CD4-positive, alpha-beta T cell (primary cell): ENCODE measurements at regions not wholly inside any gene's neighbourhood (a gene's known extent, or its start where the extent isn't known, plus 50 kb on each side); places are given as distances from the start of the nearest gene placed in this dataset.

Experiments
- ATAC-seq: fragments of 200-7000 bp; cut with Tn5 transposase; one replicate; pipeline ENCODE4 v1.10.0; 2022; ENCODE audit warnings: mild to moderate bottlenecking; ENCODE audit not compliant: poor library complexity
- CTCF ChIA-PET: fragments of 350-600 bp; sonication (Branson Sonifier 250); formaldehyde crosslinking; loops from one replicate; lab custom pipeline; 2021; ENCODE audit warnings: antibody characterized with exemption, inconsistent platforms; lab: Charles Lee
- POLR2A ChIA-PET: fragments of 350-600 bp; sonication (Branson Sonifier 250); formaldehyde crosslinking; loops from one replicate; lab custom pipeline; 2021; ENCODE audit warnings: antibody characterized with exemption, inconsistent platforms; lab: Charles Lee
- DNase-seq, 14 experiments: peaks; one replicate each; pipeline ENCODE4 v3.0.0-alpha.2; 2013 to 2020; ENCODE audit warnings: mixed read lengths in 2 of 14
- H3K27ac ChIP-seq, 2 donors: one replicate each; pipeline versions ENCODE4 v1.5.1 to v1.7.0; 2013; ENCODE audit warnings: low read length in 2 of 2, low read depth in 1 of 2, mild to moderate bottlenecking in 1 of 2
- H3K27me3 ChIP-seq, 2 experiments: 1 replicate in 1 of 2; 2 replicates in 1 of 2; pipeline versions ENCODE4 v1.6.1 to v1.7.0; 2013; ENCODE audit warnings: low read length in 2 of 2, control low read depth in 1 of 2, mild to moderate bottlenecking in 1 of 2, moderate library complexity in 1 of 2; ENCODE audit not compliant: insufficient read depth in 2 of 2, control insufficient read depth in 1 of 2
- H3K36me3 ChIP-seq: one replicate; pipeline ENCODE4 v1.6.1; 2013; ENCODE audit warnings: low read length, control low read depth; ENCODE audit not compliant: insufficient read depth
- H3K4me1 ChIP-seq: one replicate; pipeline ENCODE4 v1.6.1; 2013; ENCODE audit warnings: low read length, control low read depth; ENCODE audit not compliant: insufficient read depth
- H3K4me3 ChIP-seq: one replicate; pipeline ENCODE4 v1.5.1; 2013; ENCODE audit warnings: mild to moderate bottlenecking, low read length, moderate library complexity
- H3K9me3 ChIP-seq, 2 experiments: 1 replicate in 1 of 2; 2 replicates in 1 of 2; pipeline versions ENCODE4 v1.6.1 to v1.7.0; 2013; ENCODE audit warnings: low read length in 2 of 2, mild to moderate bottlenecking in 2 of 2, control low read depth in 1 of 2, moderate library complexity in 1 of 2; ENCODE audit not compliant: control insufficient read depth in 1 of 2, insufficient read depth in 1 of 2
- H3K27ac Mint-ChIP-seq: one replicate; pipeline ENCODE4 v1.8.0; 2020; ENCODE audit warnings: mixed read lengths
- H3K27me3 Mint-ChIP-seq: one replicate; pipeline ENCODE4 v1.8.0; 2021; ENCODE audit warnings: mixed read lengths
- H3K36me3 Mint-ChIP-seq: one replicate; pipeline ENCODE4 v1.8.0; 2021; ENCODE audit warnings: low read depth, mixed read lengths
- H3K4me1 Mint-ChIP-seq: one replicate; pipeline ENCODE4 v1.8.0; 2021; ENCODE audit warnings: low read depth, mixed read lengths
- H3K4me3 Mint-ChIP-seq: one replicate; pipeline ENCODE4 v1.8.0; 2020; ENCODE audit warnings: mild to moderate bottlenecking, mixed read lengths
- H3K9me3 Mint-ChIP-seq: one replicate; pipeline ENCODE4 v1.8.0; 2020; ENCODE audit warnings: mixed read lengths
- intact Hi-C, 2 experiments: fragments of 100-400 bp; cut with DNase I in 1 of 2; cut with micrococcal nuclease in 1 of 2; formaldehyde crosslinking; loops; one replicate each; pipeline versions ENCODE4 v1.15.1 to v1.9.0; 2023 to 2025; cut with DNase I, micrococcal nuclease
- TF ChIP-seq, protein P1 (sequence below): fragments of 200-600 bp; IDR thresholded peaks from one replicate; pipeline ENCODE4 v1.8.0; 2022; ENCODE audit warnings: antibody characterized with exemption, mild to moderate bottlenecking

DNA sequence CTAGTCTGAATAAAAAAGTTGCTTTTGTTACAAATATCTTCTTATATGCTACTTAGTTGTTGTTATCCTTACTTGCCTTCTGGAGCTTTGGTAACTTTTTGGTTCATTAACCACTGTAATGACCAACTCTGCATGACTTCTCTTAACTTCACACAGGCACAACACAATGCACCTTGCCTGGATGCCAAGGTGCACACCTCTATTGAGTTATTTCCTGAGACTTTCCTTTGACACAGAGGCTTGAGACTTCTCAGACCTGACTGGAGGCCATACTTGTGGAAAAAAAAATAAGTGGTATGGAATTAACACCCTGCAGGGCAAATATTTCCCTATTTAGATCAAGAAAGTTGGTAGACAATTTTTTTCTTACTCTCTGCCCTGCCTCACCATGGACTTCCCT is 1925.6 kb downstream of the EFNA5 start:
- Mint-ChIP-seq H3K4me1 (no peaks in the 10 kb centered on the region), H3K4me3 (no peak overlapping the region), H3K27ac (no peak overlapping the region), H3K9me3 (peaks cover 12% of the 10 kb centered on the region), H3K27me3 (no peaks in the 10 kb centered on the region), H3K36me3 (no peaks in the 10 kb centered on the region)
- Histone ChIP-seq H3K27me3 (no peaks in the 10 kb centered on the region), H3K4me3 (no peak overlapping the region), H3K4me1 (no peaks in the 10 kb centered on the region), H3K9me3 (peaks cover 3 to 4% of the 10 kb centered on the region in 2 experiments), H3K27ac (no peak overlapping the region), H3K36me3 (no peaks in the 10 kb centered on the region)
- POLR2A ChIA-PET: no interaction called here
- ATAC-seq: no peak
- TF ChIP-seq, protein P1, sequence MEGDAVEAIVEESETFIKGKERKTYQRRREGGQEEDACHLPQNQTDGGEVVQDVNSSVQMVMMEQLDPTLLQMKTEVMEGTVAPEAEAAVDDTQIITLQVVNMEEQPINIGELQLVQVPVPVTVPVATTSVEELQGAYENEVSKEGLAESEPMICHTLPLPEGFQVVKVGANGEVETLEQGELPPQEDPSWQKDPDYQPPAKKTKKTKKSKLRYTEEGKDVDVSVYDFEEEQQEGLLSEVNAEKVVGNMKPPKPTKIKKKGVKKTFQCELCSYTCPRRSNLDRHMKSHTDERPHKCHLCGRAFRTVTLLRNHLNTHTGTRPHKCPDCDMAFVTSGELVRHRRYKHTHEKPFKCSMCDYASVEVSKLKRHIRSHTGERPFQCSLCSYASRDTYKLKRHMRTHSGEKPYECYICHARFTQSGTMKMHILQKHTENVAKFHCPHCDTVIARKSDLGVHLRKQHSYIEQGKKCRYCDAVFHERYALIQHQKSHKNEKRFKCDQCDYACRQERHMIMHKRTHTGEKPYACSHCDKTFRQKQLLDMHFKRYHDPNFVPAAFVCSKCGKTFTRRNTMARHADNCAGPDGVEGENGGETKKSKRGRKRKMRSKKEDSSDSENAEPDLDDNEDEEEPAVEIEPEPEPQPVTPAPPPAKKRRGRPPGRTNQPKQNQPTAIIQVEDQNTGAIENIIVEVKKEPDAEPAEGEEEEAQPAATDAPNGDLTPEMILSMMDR: no peak
- intact Hi-C loops: no loop called here
- DNase-seq: no peak
- CTCF ChIA-PET: no interaction called here

DNA sequence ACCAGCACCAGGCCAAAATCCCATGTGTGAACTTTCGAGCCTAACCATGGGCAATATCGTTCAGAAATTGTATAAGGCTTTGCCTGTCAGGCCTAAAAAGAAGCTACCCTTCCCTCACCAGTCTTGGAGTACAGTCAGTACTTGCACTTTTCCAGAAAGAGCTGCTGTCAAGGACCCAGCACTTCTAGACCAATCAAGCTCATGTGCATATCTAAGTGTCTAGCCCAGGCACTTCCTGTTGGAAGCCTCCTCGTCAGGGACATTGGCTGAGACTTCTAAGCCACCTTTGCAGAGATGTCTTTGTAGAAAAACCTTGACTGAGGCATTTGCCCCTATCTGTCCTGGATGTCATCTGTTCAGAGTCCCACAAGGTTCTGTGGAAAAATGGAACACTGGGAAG is 1930.5 kb downstream of the EFNA5 start:
- ChIA-PET POLR2A (no interaction called here), CTCF (no interaction called here)
- Mint-ChIP-seq H3K4me1 (no peaks in the 10 kb centered on the region), H3K27ac (no peak overlapping the region), H3K27me3 (no peaks in the 10 kb centered on the region), H3K36me3 (no peaks in the 10 kb centered on the region), H3K9me3 (peaks cover 4% of the 10 kb centered on the region), H3K4me3 (no peak overlapping the region)
- TF ChIP-seq, protein P1: no peak
- Histone ChIP-seq H3K4me1 (no peaks in the 10 kb centered on the region), H3K27me3 (no peaks in the 10 kb centered on the region), H3K27ac (no peak overlapping the region), H3K9me3 (peaks cover 3 to 4% of the 10 kb centered on the region in 2 experiments), H3K4me3 (no peak overlapping the region), H3K36me3 (no peaks in the 10 kb centered on the region)
- intact Hi-C loops: no loop called here
- DNase-seq (no peak), ATAC-seq (no peak)

DNA sequence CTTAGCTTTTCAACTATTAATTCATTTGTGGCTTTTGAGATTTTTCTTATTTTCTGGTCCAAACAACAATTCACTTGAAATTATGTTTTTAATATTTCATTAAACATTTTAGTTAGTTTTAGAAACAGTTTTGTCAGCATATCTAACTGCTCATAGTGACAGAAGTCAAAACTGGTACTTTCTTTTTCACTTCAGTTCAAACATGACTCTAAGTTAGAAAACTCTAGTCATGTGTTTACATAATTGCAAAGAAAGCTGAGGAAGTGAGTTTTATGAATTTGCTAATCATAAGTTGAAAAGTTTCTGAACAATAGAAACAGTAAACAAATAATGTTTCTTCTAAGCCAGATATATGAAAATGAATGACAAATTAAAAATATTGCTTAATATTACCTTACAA is 1931.0 kb downstream of the EFNA5 start:
- no peaks in the 10 kb centered on the region for H3K27me3 Mint-ChIP-seq
- Histone ChIP-seq H3K27ac (no peak overlapping the region), H3K4me3 (no peak overlapping the region), H3K9me3 (peaks cover 0 to 4% of the 10 kb centered on the region in 2 experiments), H3K4me1 (no peaks in the 10 kb centered on the region), H3K27me3 (no peaks in the 10 kb centered on the region), H3K36me3 (no peaks in the 10 kb centered on the region)
- ChIA-PET POLR2A (no interaction called here), CTCF (no interaction called here)
- no peak overlapping the region for H3K4me3 Mint-ChIP-seq
- no peaks in the 10 kb centered on the region for H3K36me3 Mint-ChIP-seq
- peaks cover 2% of the 10 kb centered on the region for H3K9me3 Mint-ChIP-seq
- ATAC-seq: no peak
- intact Hi-C loops: no loop called here
- no peaks in the 10 kb centered on the region for H3K4me1 Mint-ChIP-seq
- TF ChIP-seq, protein P1: no peak
- H3K27ac Mint-ChIP-seq: no peak overlapping the region
- DNase-seq: no peak
